ENCODE measurements at regions not wholly inside any gene's neighbourhood (a gene's known extent, or its start where the extent isn't known, plus 50 kb on each side); places are given as distances from the start of the nearest gene placed in this dataset.

GRCh38 chr14:51463461-51463860, 188.2 kb upstream of the FRMD6 start:
- TF ChIP-seq EZH2phosphoT487 (IDR thresholded peaks at IDR 0.05; ENCODE audit: borderline replicate concordance, low read depth) (no peak), POLR2AphosphoS5 (IDR thresholded peaks at IDR 0.05; ENCODE audit: low read depth, low read length) (no peak), EP300 (IDR thresholded peaks at IDR 0.05; ENCODE audit: borderline replicate concordance in 1 of 2, low read depth in 1 of 2, low read length in 1 of 2) (no peak), CTCF (IDR thresholded peaks at IDR 0.05) (no peak), FOXJ3 (CRISPR knock-in tag; IDR thresholded peaks at IDR 0.05) (no peak), GATA2 (CRISPR knock-in tag; IDR thresholded peaks at IDR 0.05) (no peak), RAD21 (IDR thresholded peaks at IDR 0.05; ENCODE audit: low read length) (no peak), RCOR1 (IDR thresholded peaks at IDR 0.05; ENCODE audit: low read length) (no peak)

Data from SK-N-SH (cell line).